Neural progenitor cell (in vitro differentiated cells): ENCODE measurements at regions not wholly inside any gene's neighbourhood (a gene's known extent, or its start where the extent isn't known, plus 50 kb on each side); places are given as distances from the start of the nearest gene placed in this dataset.

Experiments
- DNase-seq: peaks from one replicate; pipeline ENCODE4 v3.0.0-alpha.2; 2016; ENCODE audit warnings: low spot score
- H2AFZ ChIP-seq: fragments of 200-600 bp; sonication (generic); replicated peaks from 2 replicates; pipeline ENCODE4 v1.6.1; 2016; ENCODE audit warnings: antibody characterized with exemption
- H3F3A ChIP-seq: fragments of 200-600 bp; sonication (generic); 2 replicates; pipeline ENCODE4 v1.6.1; 2016; ENCODE audit warnings: antibody characterized with exemption, low read depth
- H3K27ac ChIP-seq: fragments of 200-600 bp; sonication (generic); 2 replicates; pipeline ENCODE4 v1.5.1; 2016; ENCODE audit warnings: mild to moderate bottlenecking
- H3K27me3 ChIP-seq: fragments of 200-600 bp; sonication (generic); 2 replicates; pipeline ENCODE4 v1.6.1; 2016; ENCODE audit warnings: mild to moderate bottlenecking, moderate library complexity
- H3K36me3 ChIP-seq: fragments of 200-600 bp; sonication (generic); 2 replicates; pipeline ENCODE4 v1.5.1; 2016
- H3K4me1 ChIP-seq: fragments of 200-600 bp; sonication (generic); 2 replicates; pipeline ENCODE4 v1.6.1; 2016; ENCODE audit warnings: mixed run types
- H3K4me2 ChIP-seq: fragments of 200-600 bp; sonication (generic); 2 replicates; pipeline ENCODE4 v1.6.1; 2016
- H3K4me3 ChIP-seq: fragments of 200-600 bp; sonication (generic); 2 replicates; pipeline ENCODE4 v1.5.1; 2016
- H3K79me2 ChIP-seq: fragments of 200-600 bp; sonication (generic); 2 replicates; pipeline ENCODE4 v1.6.1; 2016; ENCODE audit warnings: low read depth
- H3K9ac ChIP-seq: fragments of 200-600 bp; sonication (generic); 2 replicates; pipeline ENCODE4 v1.6.1; 2016
- H3K9me3 ChIP-seq: fragments of 200-600 bp; sonication (generic); 2 replicates; pipeline ENCODE4 v1.5.1; 2016; ENCODE audit warnings: low read depth
- H4K20me1 ChIP-seq: fragments of 200-600 bp; sonication (generic); 2 replicates; pipeline ENCODE4 v1.6.1; 2016; ENCODE audit warnings: low read depth
- H3K27ac Mint-ChIP-seq: 3 replicates; pipeline ENCODE4 v1.8.0; 2021; ENCODE audit warnings: mixed read lengths
- H3K27me3 Mint-ChIP-seq: 2 replicates; pipeline ENCODE4 v1.8.0; 2022; ENCODE audit warnings: low read depth, mild to moderate bottlenecking, inconsistent platforms, moderate library complexity, mixed read lengths; ENCODE audit not compliant: insufficient read depth
- H3K36me3 Mint-ChIP-seq: 3 replicates; pipeline ENCODE4 v1.8.0; 2021; ENCODE audit warnings: mixed read lengths
- H3K4me1 Mint-ChIP-seq: 3 replicates; pipeline ENCODE4 v1.8.0; 2021; ENCODE audit warnings: mixed read lengths
- H3K4me3 Mint-ChIP-seq: 3 replicates; pipeline ENCODE4 v1.8.0; 2021; ENCODE audit warnings: mild to moderate bottlenecking, moderate library complexity, mixed read lengths
- H3K9me3 Mint-ChIP-seq: 3 replicates; pipeline ENCODE4 v1.8.0; 2020; ENCODE audit warnings: mixed read lengths
- EZH2 ChIP-seq: fragments of 200-600 bp; sonication (generic); IDR thresholded peaks from 2 replicates; pipeline ENCODE4 v1.6.1; 2017; ENCODE audit warnings: antibody characterized with exemption, mild to moderate bottlenecking, moderate library complexity
- EZH2phosphoT487 ChIP-seq: fragments of 200-600 bp; sonication (generic); IDR thresholded peaks from 2 replicates; pipeline ENCODE4 v1.6.1; 2017; ENCODE audit warnings: antibody characterized with exemption
- TF ChIP-seq, protein P1 (sequence below): fragments of 200-600 bp; sonication (generic); IDR thresholded peaks from 2 replicates; pipeline ENCODE4 v1.5.1; 2017; ENCODE audit warnings: antibody characterized with exemption, mild to moderate bottlenecking

GRCh38 chr3:35965908-35966307 lies 326.6 kb downstream of the ARPP21 start:
- Mint-ChIP-seq H3K27ac (no peak overlapping the region), H3K27me3 (no peaks in the 10 kb centered on the region), H3K9me3 (no peaks in the 10 kb centered on the region), H3K4me1 (no peaks in the 10 kb centered on the region), H3K4me3 (no peak overlapping the region), H3K36me3 (no peaks in the 10 kb centered on the region)
- no peak overlapping the region for H2AFZ ChIP-seq
- no peaks in the 10 kb centered on the region for H3F3A ChIP-seq
- H3K4me1 ChIP-seq: no peaks in the 10 kb centered on the region
- DNase-seq: peak; percentile 47
- H3K4me3 ChIP-seq: no peak overlapping the region
- no peak overlapping the region for H3K4me2 ChIP-seq
- no peak overlapping the region for H3K27ac ChIP-seq
- no peak for TF ChIP-seq EZH2
- TF ChIP-seq, protein P1, sequence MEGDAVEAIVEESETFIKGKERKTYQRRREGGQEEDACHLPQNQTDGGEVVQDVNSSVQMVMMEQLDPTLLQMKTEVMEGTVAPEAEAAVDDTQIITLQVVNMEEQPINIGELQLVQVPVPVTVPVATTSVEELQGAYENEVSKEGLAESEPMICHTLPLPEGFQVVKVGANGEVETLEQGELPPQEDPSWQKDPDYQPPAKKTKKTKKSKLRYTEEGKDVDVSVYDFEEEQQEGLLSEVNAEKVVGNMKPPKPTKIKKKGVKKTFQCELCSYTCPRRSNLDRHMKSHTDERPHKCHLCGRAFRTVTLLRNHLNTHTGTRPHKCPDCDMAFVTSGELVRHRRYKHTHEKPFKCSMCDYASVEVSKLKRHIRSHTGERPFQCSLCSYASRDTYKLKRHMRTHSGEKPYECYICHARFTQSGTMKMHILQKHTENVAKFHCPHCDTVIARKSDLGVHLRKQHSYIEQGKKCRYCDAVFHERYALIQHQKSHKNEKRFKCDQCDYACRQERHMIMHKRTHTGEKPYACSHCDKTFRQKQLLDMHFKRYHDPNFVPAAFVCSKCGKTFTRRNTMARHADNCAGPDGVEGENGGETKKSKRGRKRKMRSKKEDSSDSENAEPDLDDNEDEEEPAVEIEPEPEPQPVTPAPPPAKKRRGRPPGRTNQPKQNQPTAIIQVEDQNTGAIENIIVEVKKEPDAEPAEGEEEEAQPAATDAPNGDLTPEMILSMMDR: peak; percentile 70
- no peaks in the 10 kb centered on the region for H3K9me3 ChIP-seq
- H3K36me3 ChIP-seq: no peaks in the 10 kb centered on the region
- no peaks in the 10 kb centered on the region for H4K20me1 ChIP-seq
- H3K9ac ChIP-seq: no peak overlapping the region
- H3K27me3 ChIP-seq: no peaks in the 10 kb centered on the region
- no peaks in the 10 kb centered on the region for H3K79me2 ChIP-seq

- no peaks in the 10 kb centered on the region for H3K27me3 Mint-ChIP-seq
- H3K4me2 ChIP-seq: no peak overlapping the region
- H3K9ac ChIP-seq: no peak overlapping the region
- no peaks in the 10 kb centered on the region for H3K36me3 Mint-ChIP-seq
- H2AFZ ChIP-seq: no peak overlapping the region
- TF ChIP-seq EZH2: no peak
- TF ChIP-seq, protein P1: peak; percentile 5
- no peak for TF ChIP-seq EZH2phosphoT487
- no peaks in the 10 kb centered on the region for H3K4me1 ChIP-seq
- H4K20me1 ChIP-seq: no peaks in the 10 kb centered on the region
- H3F3A ChIP-seq: no peaks in the 10 kb centered on the region
- no peak for DNase-seq
- H3K27ac Mint-ChIP-seq: no peak overlapping the region
- H3K27ac ChIP-seq: no peak overlapping the region
- H3K4me3 ChIP-seq: no peak overlapping the region
- H3K9me3 ChIP-seq: no peaks in the 10 kb centered on the region
- H3K4me3 Mint-ChIP-seq: no peak overlapping the region
- no peaks in the 10 kb centered on the region for H3K36me3 ChIP-seq
- H3K27me3 ChIP-seq: no peaks in the 10 kb centered on the region
- no peaks in the 10 kb centered on the region for H3K4me1 Mint-ChIP-seq
- H3K79me2 ChIP-seq: no peaks in the 10 kb centered on the region
- no peaks in the 10 kb centered on the region for H3K9me3 Mint-ChIP-seq
These were observed 327.5 kb downstream of the ARPP21 start for GRCh38 chr3:35966629-35967464.

GRCh38 chr3:35968043-35968622 lies 328.8 kb downstream of the ARPP21 start:
- Histone ChIP-seq H3K79me2 (no peaks in the 10 kb centered on the region), H3K36me3 (no peaks in the 10 kb centered on the region), H3K27ac (no peak overlapping the region), H3K4me3 (no peak overlapping the region), H3K9me3 (no peaks in the 10 kb centered on the region), H3K4me2 (no peak overlapping the region), H3K4me1 (no peaks in the 10 kb centered on the region), H4K20me1 (no peaks in the 10 kb centered on the region), H2AFZ (peak overlapping the region; percentile 46), H3K27me3 (no peaks in the 10 kb centered on the region), H3F3A (no peaks in the 10 kb centered on the region), H3K9ac (no peak overlapping the region)
- Mint-ChIP-seq H3K4me3 (no peak overlapping the region), H3K4me1 (no peaks in the 10 kb centered on the region), H3K27ac (no peak overlapping the region), H3K9me3 (no peaks in the 10 kb centered on the region), H3K27me3 (no peaks in the 10 kb centered on the region), H3K36me3 (no peaks in the 10 kb centered on the region)
- TF ChIP-seq, protein P1: no peak
- TF ChIP-seq EZH2 (no peak), EZH2phosphoT487 (no peak)
- DNase-seq: no peak
